Fibroblast of lung (primary cell): ENCODE measurements at regions not wholly inside any gene's neighbourhood (a gene's known extent, or its start where the extent isn't known, plus 50 kb on each side); places are given as distances from the start of the nearest gene placed in this dataset.

Experiments used
- CTCF ChIP-seq, 2 donors: IDR thresholded peaks in 1 of 2; conservative IDR thresholded peaks in 1 of 2; 1 replicate in 1 of 2; 2 replicates in 1 of 2; pipeline ENCODE4 v1.5.1; 2011 to 2012; ENCODE audit warnings: low read length in 2 of 2, control low read depth in 1 of 2, inconsistent platforms in 1 of 2, low read depth in 1 of 2, mild to moderate bottlenecking in 1 of 2
- EZH2 ChIP-seq: IDR thresholded peaks from 2 replicates; pipeline ENCODE4 v1.5.1; 2012; ENCODE audit warnings: low read length, control low read depth, mild to moderate bottlenecking; ENCODE audit errors: missing control alignments

- TF ChIP-seq CTCF (conservative IDR thresholded peaks at IDR 0.05 in 1 of 2, IDR thresholded peaks at IDR 0.05 in 1 of 2; ENCODE audit: low read depth in 1 of 2, low read length in 2 of 2) (no peak), EZH2 (no peak)
These were observed 497.6 kb upstream of the PHF14 start for GRCh38 chr7:10475940-10476641.
